Limb (tissue), 2 donors: ENCODE measurements at regions not wholly inside any gene's neighbourhood (a gene's known extent, or its start where the extent isn't known, plus 50 kb on each side); places are given as distances from the start of the nearest gene placed in this dataset.
"Not testable (repeated sequence)": the region's sequence is repeated elsewhere in the genome, so short reads cannot be mapped to it uniquely, and the experiment has no call there.

Source experiments
- DNase-seq, 2 donors: peaks; one replicate each; pipeline ENCODE4 v3.0.0-alpha.2; 2016; ENCODE audit errors: extremely low spot score in 2 of 2

DNA sequence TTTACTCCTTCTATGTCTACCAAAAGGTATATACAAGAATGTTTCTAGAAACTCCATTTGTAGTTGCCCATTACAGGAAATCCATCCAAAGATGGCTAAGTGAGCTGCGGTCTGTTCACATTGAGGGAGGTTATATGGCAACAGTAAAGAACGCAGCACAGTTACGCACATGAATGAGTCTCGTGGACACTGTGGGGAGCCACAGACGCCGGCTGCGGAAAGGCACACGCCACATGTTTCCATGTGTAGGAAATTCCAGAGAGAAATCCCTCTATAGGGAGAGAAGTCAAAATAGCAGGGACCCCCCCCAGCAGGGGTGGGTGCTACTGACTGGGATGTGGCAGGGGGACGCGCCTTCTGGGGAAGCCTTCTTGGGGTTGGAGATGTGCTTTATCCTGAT lies 139.0 kb upstream of the NCOR2 start:
- no peak for DNase-seq

DNA sequence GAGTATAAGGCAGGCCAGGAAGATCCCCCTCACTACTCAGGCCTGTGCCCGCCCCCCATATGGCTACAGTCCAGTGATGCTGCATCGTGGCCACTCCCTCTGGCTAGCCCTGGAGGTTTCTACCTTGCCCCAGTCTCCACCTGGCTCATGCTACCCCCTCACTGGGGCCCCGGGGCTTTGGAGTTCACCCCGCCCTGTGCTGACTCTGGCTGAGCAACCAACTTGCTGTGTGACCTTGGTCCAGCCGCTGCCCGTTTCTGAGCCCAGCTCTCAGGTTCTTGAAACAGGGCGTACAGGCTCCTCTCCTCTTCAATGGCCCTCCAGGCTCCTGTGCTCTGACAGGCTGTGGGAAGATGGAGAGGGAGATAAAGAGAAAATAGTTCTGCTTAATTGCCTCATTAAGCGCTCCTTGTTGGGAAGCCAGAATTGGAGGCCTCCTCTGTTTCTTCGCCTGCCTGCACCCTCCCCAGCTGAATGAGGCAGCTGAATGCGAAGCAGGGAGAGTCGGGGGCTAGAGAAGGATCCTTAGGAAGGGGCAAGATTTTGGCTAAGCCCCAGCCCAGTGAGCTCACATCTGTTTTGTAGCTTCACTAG lies 138.2 kb upstream of the NCOR2 start:
- DNase-seq, result no peak

DNA sequence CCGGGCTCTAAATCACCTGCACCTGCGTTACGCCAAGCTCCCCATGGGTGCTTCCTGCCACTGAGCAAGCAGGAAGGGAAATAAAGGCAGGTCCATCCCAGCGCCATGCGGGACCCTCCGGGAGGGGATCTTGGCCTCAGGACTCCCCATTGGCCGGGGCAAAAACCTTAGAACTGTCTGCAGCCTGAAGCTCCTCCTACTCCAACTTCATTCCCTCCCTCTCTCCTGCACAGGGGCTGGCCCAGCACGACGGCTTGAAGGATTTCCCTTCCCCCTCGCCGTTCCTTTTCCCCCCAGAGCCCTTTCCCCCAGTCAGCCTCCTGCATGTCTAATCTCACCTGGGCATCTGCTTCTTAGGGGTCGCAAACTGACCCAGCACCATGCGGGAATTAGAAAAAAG lies 137.2 kb upstream of the NCOR2 start:
- no peak for DNase-seq

DNA sequence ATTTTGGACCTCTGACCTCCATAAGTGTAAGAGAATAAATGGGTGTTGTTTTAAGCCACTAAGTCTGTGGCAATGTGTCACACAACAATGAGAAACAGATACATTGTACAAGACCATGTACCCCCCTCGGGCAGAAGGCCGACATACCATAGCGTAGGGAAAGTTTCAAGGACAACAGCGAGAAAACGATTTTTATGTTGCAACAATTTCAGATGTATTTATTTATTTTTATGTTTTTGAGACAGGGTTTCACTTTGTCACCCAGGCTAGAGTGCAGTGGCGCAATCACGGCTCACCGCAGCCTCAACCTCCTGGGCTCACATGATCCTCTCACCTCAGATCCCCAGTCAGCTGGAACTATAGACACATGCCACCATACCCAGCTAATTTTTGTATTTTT lies 136.4 kb upstream of the NCOR2 start:
- DNase-seq, result no peak

DNA sequence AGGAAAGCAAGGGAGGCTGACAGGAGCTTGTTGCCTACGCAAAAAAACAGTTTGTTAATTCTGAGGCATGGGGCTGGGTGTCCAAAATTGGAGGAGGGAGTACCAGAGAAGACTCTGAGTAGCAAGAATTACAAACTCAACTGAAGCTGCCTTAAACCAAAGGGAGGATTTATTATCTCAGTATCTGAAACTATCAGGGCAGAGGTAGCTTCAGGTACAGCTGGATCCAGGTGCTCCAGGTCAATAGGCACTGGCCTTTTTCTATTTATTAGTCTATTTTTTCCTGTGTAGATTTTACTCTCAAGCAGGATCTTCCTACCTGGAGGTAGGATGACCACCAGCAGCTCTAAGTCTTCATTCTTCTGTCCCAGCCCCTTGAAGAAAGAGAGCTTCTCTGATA lies 135.3 kb upstream of the NCOR2 start:
- DNase-seq, result no peak

DNA sequence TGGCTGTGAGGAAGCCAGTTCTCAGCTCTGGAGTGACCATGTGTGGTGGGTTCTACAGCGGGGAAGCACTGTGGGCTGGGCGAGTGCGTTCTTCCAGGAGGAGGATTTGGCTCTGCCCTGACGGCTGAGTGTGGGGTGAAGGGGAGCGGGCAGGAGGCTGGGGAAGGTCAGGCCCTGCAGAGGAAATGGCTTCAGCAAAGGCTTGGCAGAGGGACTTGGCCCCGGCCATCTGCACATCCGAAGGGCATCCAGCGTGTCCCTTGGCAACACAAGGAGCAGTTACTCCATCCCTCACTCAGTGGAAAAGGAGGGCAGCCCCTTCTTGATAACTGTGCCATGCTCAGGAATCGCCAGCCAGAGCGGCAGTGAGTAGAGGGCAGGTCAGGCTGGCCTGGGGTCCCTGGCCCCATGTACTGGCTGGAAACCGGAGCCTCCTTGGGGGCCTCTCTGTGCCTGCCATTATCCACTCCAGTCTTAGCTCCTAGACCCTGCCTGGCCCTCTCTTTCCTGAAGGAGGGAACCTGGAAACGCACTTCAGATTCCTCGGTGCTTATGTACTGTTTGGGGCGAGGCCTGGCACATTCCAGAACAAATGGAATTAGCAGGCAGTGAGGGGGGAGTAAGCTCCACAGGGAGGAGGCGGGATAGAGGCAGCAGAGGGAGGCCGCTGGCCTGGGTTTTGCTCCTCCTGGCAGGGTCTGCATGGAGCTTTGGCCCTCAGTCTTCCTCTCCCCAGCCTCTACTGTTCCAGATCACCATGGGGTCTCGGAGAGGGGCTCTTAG lies 133.6 kb upstream of the NCOR2 start:
- peak in 1 of 2 donors; percentile 83 for DNase-seq

DNA sequence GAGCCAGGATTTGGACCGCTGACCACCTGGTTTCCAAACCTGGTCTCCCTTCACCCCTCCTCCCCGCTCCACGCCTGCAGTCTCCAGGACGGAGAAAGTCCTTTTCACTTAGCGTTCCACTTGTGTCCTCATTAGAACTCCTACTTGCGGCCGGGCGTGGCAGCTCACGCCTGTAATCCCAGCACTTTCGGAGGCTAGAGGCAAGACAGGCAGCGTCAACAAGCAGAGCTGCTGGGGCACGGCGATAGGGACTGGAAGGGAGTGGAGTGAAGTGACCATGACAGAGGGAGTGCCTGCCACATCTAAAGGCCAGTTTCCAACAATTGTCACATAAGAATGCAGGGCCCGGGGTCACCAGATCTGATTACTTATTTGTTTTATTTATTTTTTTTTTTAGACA lies 132.5 kb upstream of the NCOR2 start:
- DNase-seq, result no peak

DNA sequence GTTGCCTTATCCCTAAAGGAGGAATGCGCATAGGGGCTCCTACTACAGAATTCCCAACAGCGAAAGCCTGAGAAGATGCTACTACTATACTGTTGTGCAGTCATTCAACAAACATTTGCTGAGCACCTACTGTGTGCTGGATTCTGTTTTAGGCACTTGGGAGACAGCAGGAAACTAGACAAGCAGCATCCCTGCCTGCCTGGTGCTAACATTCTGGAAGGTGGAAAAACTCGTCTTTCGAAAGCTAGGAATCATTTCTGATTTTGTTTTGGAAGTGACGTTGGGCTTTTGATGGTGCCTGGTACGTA lies 131.5 kb upstream of the NCOR2 start:
- no peak for DNase-seq

DNA sequence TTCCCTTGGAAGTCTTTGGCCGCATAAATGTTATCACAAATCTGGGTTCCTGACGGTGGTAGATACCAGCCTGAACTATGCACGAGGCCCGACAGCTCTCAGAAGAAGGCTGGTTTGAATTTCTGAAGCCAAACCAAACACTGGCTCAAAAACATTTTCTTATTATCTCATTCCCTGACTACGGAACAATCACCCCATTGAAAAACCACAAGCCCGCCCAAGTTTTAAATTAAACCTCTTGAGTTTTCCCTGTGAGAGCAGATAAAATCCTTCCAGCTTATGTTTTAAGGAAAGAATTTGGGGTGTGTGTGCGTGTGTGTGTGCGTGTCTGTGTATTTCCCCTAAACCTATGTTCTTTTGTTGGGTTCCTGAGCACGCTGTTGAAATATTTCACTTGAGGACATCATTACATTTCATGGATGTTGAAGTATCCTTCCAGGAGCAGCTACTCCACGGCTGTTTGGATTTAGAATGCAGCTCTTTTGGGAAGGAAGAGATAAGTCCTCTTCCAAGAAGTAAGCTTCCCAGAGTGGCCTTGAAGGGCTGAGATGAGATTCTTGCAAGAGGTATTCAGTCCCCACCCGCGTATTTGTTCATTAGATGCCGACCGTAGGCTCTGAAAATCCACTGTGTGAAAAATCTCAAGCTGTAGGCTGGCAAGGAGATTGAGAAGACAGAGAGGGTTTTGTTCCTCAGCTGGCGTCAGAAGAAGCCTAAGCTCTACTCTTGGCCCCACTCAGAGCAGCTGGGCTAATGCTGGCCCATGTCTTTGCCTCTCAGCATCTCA lies 131.0 kb upstream of the NCOR2 start:
- DNase-seq, result no peak

DNA sequence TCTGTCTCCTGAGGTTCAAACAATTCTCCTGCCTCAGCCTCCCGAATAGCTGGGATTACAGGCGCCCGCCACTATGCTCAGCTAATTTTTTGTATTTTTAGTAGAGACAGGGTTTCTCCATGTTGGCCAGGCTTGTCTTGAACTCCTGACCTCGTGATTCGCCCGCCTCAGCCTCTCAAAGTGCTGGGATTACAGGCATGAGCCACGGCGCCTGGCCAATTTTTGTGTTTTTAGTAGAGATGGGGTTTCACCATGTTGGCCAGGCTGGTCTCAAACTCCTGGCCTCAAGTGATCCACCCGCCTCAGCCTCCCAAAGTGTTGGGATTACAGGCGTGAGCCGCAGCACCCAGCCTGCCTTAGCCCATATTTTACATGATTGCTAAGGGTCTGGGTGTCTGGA lies 130.3 kb upstream of the NCOR2 start:
- DNase-seq, result not testable (repeated sequence)

DNA sequence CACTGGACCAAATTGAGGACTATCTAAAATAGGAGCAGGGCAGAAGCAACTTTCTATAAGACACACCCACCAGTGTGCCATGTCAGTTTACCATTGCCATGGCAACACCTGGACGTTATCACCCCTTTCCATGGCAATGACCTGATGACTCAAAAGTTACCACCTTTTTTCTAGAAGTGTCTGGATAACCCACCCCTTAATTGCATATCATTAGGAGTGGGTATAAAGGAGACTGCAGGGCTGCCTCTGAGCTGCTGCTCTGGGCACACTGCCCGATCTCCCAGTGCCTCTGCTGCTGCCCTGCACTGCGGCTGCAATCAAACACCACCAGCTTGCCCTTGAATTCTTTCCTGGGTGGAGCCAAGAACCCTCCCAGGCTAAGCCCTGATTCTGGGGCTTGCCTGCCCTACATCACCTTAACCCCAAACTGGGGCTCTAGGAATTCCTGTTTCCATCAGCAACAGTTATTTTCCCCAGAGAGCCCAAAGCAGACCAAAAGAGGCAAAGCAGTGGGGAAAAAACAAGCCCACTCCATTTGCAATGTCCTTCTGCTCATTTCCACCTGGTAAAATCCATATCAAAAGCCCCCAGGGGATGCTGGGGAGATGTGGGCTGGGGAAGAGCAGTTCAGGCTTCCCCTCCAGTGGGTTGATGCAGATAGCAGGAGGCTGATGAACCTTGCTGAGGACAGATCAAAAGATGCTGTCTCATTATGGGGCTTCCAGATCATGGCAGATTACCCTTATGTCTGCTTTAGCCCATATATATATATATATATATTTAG lies 129.5 kb upstream of the NCOR2 start:
- DNase-seq, result no peak

DNA sequence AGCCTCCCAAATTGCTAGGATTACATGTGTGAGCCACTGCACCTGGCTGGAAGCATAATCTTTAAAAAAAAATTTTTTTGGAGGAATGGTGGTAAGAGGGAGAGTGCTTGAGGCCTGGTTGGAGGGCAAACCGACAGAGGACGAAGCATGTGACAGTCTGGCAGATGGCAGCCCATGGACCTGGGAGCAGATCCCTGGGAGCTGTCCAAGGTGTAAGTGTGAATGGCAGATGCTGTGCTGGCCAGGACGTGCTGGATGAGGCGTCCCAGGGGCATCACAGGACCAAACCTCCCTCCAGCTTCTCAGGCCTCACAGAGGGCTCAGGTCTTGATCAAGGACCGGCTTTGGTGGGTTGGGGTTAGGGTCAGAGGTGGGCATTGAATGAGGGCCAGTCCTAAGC lies 128.4 kb upstream of the NCOR2 start:
- DNase-seq, result no peak

DNA sequence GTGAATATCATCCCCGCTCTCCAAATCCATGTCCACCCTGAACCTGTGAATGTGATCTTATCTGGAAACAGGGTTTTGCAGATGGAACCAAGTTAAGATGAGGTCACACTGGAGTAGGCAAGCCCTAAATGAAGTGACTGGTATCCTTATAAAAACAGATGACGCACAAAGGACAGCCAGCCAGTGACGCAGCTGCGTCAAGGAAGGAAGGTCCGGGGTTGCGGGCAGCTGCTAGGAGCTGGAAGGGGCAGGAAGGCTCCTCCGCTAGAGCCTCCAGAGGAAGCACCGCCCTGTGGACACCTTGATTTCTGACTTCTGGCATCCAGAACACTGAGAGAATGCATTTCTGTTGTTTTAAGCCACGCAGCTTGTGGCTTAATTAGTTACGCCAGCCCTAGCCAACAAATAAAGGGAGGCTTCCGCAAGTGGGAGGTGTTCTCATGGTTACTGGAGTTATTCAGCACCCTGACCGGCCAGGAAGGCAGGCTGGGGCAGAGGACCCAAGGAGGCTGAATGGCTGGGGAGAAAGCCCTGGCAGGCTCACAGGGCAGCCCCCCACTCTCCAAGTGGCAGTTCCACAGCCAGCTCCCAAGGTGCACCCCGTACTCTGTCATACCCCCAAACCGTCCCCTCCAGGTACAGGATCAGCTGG lies 127.6 kb upstream of the NCOR2 start:
- DNase-seq, result no peak

DNA sequence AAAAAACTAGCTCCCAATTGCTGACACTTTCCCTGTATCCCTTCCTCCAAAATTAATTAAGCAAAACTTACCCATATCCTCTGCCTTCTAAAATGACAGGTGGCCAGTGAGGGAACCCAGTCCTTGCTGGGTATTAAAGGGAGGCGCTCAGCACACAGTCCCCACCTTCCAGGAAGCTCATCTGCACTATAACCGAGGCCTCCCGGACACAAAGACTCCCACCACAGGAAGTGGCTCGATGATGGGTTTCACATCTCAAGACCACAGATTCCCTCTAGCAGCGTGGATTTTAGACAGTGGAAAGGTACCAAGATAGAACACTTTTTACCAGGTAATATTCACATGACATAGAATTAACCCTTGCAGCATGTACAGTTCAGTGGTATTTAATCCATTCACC lies 126.8 kb upstream of the NCOR2 start:
- no peak for DNase-seq

DNA sequence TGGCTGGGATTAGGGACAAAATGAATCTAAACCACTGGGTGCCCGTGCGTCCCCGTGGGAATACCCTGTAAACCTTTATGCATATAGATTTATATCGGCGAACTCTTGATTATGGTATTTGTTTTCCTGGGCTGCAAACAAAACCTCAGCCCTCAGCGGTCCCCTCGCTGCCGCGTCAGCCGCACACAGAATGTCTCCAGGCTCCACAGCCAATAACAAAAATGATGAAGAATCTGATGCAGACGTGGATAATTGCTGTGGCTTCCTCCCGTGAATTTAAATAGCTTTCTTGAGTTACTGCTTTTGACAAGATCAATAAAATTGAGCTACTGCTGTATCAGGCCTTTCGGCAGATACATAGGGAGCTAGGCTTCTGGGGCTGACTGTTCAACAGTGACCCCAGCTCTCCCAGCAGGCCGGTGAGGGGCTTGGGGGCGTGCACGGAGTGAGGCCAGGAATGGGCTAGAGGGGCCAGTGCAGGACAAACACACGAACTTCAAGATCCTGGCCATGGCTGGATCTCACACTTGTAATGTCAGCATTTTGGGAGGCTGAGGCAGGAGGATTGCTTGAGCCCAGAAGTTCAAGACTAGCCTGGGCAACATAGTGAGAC lies 125.8 kb upstream of the NCOR2 start:
- DNase-seq, result no peak

DNA sequence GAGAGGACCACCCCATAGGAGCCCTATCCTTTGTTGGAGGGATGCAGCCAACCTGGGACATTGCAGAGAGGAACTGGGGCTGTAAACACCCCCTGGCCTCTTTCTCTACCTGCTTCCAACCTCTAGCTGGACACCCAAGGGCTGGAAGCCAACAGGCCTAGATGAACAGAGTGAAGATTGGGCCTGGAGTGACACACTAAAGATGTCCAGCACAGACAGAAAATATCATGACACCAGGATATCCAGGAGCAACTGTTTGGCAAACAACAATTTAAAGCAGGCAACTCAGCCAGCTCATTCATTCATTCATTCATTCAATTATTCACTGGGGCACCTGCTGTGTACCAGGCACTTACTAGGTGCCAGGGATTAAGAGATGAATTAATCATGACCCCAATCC lies 125.0 kb upstream of the NCOR2 start:
- DNase-seq, result no peak

DNA sequence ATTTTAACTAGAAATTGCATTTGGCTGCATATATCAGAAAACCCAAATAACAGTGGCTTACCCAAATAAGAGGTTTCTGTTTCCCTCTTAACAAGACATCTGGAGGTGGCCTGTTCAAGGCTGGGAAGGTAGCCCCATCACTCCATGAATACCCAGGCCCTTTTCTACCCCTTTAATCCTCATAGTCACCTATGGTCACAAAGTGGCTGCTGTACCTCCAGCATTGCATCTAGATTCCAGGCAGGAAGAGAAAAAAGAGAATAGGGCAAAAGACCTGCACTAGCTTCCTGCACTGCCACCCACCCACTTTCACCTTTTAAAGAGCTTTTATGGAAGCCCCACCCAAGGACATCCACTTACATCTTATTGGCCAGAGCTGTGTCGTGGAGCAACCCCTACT lies 124.0 kb upstream of the NCOR2 start:
- no peak for DNase-seq

DNA sequence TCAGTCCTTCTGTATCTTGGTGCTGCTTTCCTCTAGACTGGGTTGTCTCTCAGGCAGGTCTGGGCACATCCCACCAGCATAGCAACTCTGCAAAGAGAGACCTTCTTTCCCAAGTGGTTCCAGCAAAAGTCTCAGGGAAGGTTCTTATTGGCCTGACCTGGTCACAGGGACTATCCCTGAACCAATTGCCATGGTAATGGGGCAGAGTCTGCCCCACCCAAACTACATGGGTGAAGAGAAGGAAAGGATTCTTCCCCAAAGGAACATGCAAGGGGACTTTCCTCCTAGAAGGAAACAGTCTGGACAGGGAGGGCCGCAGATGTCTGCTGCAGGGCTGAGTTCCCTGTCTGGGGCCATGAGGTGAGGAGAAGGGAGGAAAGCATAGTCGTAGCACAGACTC lies 122.2 kb upstream of the NCOR2 start:
- DNase-seq, result no peak

DNA sequence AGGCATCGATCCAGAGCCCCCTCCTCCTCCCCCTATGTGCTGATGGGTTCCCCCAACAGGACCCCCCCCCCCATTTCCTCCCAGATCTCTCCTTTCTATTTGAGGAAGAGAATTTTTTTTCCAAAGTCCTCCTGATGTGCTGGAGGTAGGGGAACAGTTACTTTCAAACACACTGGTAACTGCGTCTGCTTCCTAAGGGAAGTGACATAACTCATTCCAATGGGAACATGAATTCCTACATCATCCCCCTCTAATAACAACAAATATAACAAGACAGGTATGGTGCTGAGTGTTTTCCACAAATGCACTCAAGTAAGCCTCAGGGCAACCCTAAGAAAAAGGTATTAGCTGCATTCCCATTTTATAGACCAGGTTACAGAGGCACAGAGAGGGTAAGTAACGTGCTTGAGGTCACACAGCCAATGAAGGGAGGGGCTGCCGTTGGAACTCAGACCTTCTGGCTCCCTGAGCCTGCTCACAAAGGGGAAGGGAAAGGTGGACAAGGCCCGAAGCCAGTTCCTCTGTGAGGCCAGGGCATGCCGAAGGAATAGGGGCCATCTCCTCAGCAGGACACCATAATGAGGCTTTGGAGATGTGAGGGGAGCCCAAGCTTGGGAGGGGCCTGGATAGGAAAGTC lies 121.1 kb upstream of the NCOR2 start:
- DNase-seq, result no peak

DNA sequence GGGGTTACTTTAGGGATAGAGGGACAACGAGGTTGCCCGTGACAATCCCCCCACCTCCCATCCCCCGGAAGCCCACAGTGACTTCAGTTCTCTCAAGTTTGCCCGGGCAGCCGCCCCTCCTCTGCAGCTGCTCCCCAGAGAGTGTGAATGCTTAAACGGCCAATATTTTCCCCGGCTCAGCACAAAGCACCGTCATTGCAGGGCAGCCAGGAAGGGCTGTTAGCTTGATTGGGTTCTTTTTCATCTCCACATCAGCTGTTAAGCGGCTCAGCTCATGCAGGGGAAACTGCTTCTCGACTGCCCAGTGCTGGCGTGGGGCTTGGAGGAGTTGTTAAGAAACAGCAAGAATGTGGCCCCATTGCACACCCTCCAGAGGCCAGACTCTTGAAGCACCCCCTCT lies 120.5 kb upstream of the NCOR2 start:
- peak in 1 of 2 donors; percentile 76 for DNase-seq
